TTC549 (cell line): ENCODE measurements at regions not wholly inside any gene's neighbourhood (a gene's known extent, or its start where the extent isn't known, plus 50 kb on each side); places are given as distances from the start of the nearest gene placed in this dataset.
"Not testable (repeated sequence)": the region's sequence is repeated elsewhere in the genome, so short reads cannot be mapped to it uniquely, and the experiment has no call there.

Experiments
- FAIRE-seq: peaks from 2 replicates; lab custom pipeline; 2012; peaks lifted over from hg19 to GRCh38; lab: Jason Lieb, UNC

DNA sequence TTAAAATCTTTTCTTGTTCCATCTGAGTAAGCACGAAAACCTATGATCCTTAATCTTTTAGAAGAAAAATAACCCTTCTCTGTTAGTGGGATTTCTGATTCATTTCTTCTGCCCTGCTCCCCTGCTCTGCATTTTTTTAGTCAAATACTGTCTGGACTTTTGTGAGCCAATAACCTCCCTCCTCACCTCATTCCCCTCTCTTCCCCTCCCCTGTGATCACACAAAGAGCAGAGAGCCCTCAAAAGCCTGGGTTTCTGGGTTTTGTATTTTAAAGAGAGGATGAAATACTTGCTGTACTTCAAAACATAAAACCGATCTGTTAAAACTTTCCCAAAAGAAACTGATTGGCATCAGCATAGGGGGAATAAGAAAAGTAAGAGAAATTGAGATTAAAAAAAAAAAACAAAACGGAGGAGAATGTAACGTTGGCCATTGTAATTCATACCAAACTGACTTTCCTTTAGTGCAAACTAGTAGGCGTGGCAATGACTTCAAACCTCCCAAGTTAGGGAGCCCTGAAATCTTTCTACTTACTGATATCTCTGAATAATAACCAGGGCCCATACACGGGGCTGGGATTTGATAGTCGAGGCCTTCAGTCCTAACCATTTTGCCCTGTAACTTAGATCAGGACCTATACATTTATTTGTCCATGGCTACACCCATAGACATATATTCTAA lies 232.9 kb downstream of the TM9SF2 start:
- FAIRE-seq: no peak

DNA sequence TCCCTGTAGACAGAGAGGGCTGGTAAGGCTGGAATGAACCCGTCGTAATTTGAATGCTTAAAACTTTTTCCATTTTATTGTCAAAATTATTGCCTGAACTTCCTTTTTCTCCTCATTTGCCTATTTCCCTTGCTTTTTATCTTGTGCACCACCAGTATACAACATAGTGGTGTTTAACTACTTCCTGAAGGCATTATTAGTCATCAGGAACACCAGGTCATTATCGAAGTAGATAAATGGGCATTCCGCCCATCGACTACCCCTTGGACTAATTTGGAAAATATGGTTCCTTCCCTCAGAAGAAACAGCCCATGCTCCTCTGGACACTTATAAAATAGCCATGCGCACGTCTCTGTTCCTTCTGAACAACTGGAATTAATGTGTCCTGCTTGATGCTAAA lies 232.1 kb downstream of the TM9SF2 start:
- FAIRE-seq: no peak

DNA sequence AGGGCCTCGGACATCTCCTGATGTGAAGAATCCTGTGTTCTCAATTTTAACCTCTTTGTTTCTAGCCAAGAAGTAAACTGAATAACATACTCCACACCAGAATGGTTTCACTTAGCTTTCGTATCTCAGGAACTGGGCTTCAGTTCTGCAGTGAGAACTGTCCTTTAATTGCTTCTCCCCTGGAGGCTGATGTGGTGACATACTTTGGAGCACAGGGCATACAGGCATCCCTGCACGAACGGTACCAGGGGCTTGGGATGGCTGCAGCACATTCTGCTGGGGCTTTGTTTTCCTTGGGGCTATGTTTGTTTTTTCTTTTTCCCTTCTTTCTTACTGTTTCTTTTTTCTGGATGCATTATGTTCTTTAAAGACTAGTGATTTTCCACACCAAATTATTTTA lies 230.5 kb downstream of the TM9SF2 start:
- FAIRE-seq: no peak

DNA sequence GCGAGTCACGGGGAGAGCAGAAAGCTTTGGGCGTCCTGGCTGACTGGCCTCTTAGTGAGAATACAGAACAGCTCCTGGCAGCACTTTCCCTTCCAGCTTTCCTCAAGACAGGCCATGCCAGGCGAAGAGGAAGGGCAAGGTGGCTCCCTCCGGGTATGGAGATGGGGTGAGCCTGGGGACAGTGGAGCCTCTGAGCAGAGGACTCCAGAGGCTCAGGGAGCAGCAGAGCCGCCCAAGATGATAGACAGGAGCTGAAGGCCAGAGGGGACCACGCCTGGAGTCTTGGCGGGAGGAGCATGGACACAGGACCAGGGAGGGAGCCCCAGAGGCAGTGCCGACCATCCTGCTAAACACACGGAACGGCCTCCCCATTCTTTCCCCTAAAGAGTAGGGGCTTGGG lies 229.1 kb downstream of the TM9SF2 start:
- no peak for FAIRE-seq

DNA sequence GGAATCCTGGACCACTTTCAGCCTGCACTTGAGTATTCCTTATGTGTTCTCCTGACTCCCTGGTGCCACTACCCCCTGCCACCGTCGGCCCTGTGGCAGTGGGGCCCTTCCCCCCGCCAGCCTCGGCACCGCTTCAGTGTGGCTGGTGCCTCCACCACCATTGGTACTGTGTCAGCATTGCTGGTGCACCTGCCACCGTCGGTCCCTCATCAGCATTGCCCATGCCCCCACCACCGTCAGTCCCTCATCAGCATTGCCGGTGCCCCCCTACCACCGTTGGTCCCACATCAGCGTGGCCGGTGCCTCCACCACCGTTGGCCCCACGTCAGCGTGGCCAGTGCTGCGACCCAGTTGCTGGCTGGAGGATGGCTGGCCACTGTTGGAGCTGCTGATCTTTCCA lies 228.5 kb downstream of the TM9SF2 start:
- FAIRE-seq: no peak

DNA sequence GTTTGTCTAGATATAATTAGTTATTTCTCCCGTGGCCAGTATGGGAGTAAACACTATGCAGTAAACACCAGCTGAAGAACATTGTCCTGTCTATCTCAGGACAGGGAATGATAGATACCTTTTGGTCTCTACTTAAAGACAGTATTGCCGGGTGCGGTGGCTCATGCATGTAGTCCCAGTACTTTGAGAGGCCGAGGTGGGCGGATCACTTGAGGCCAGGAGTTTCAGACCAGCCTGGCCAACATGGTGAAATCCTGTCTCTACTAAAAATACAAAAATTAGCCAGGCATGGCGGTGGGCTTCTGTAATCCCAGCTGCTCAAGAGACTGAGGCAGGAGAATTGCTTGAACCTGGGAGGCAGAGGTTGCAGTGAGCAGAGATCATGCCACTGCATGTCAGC lies 226.4 kb downstream of the TM9SF2 start:
- FAIRE-seq: not testable (repeated sequence)

DNA sequence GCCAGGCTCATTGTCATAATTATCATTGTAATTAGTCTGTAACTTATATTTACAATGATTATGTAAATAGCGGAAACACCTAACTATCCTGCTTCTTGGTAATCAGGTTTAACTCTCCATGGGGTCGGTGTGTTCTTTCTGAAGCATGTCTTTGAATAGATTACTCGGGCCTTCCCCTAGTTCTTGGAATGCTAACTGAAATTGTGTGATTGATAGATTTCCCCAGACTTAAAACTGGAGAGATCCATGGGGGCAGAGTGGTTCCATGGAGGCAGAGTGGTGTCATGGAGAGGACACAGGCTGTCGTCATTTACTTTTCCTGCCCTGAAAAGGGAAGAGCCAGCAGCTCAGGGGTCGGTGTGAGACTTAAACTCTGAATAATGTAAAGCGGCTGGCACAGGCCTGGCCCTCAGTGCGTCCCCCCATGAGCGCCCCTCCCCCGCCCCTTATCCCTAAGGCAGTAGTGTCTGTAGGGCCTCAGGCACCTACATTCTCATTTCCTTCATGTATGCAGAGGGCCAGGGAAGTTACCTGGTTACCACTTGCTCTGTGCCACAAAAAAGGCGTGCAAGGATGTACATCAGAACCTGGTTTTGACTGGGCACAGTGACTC lies 225.1 kb downstream of the TM9SF2 start:
- FAIRE-seq: no peak

DNA sequence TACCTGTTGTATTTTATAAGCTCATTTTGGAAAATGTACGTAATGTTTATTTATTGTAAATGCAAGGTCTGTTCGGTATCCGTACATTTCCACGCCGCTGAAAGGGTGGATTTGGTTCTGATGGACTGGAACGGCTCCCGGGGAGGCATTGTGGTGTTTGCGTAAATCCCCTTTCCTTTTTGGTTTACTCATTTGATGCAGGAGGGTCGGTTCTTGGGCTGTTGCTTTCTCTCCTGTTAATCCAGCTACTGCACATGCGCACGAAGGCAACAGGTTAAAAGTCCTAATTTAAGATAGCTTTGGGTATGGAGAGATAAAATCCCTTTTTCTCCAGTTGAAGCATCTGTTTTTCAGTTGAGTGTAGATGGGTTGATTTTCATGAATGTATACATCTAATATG lies 224.4 kb downstream of the TM9SF2 start:
- FAIRE-seq: no peak

DNA sequence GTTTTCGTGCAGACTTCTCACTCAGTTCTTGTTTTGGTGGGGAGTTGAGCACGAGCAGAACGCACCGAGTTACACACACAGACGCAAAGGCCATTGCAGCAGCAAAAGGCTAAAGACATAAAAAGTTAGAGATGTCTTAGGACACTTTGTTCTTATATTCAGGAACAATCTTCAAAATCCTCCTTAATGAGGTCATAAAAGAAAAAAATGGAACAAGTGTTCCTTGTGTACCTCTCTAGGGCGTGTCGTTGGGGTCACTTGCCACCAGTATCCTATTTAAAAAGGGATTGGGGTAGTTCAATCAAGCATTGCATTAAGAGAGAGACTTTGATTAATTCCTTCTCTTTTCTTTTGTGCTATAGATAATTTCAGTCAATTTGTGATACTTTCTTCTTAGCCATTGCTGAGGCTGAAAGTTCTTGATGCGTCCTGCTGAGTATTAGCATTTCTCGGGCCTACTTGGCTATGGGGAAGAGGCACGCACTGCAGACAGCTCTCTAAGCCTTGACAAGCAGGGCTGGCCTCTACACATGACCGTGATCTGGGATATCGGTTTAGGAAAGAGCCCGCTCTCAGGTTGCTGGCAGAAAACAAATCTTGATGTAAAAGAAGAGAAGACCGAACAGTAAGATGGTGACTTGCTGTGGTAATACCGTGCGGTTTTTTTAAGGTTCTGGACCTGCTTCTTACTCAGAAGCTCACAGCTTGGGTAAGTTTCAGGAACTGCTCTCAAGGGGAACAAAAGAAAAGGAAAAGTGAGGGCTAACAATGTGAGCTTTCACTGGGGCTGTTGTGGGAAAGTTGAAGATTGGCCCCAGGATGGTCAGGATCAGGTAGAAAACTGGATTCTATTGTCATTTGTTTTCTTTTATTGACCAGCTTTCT lies 223.6 kb downstream of the TM9SF2 start:
- FAIRE-seq: no peak

DNA sequence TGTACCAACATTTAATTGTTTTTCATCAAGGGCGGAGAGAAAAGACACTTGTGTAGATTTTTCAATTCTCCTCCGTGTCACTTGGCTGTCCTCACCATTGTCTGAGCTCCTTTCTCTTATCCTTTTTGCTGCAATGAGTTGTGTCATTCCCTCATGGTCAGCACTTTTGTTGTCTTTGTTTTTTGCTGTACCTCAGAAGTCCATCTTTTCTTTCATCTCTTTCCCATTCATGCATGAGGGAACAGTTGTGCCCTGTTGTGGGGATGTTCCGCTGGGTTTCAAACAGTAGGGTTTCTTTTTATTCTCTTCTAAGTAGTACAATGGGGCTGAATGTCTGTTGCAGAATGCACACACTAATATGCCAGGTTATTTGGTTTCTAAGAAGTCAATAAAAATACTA lies 222.6 kb downstream of the TM9SF2 start:
- no peak for FAIRE-seq

DNA sequence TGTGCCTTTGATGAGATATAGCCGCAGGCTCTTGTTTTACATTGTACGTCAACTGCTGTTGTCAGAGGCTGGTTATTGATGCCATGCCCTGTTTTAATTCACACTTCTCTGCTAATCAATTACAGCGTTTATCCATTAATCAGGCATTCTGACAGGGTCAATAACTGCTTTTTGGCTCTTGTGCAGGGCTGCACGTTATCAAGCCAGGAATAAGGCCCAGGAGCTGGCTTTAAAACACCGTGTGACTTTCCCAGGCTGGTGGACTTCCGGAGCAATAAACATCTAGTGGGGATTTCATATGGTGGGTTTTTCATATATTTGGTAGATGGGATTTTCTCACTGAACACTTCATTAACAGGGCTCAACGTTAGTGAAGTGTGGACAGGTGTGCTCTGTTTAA lies 221.7 kb downstream of the TM9SF2 start:
- no peak for FAIRE-seq

DNA sequence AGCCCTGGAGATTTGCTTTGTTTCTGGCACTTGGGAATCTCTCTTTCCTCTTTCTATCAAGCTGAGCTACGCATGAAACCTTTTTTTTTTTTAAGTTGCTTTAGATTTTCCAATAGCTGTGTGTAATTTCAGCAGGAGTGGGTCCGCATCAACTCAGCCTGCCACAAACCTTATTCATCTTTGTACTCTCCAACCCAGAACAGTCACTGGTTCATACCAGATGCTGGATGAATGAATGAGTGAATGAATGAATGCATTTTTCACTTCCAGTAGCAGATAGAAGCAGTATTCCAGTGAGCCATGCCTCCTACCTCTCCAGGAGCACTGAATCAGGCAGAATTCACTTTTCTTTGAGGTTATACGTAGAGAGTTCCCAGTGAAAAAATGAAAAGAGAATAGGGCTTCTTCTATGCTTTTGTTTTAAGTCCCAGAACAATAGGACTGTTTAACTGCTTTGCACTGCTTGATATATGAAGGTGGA lies 221.1 kb downstream of the TM9SF2 start:
- no peak for FAIRE-seq

DNA sequence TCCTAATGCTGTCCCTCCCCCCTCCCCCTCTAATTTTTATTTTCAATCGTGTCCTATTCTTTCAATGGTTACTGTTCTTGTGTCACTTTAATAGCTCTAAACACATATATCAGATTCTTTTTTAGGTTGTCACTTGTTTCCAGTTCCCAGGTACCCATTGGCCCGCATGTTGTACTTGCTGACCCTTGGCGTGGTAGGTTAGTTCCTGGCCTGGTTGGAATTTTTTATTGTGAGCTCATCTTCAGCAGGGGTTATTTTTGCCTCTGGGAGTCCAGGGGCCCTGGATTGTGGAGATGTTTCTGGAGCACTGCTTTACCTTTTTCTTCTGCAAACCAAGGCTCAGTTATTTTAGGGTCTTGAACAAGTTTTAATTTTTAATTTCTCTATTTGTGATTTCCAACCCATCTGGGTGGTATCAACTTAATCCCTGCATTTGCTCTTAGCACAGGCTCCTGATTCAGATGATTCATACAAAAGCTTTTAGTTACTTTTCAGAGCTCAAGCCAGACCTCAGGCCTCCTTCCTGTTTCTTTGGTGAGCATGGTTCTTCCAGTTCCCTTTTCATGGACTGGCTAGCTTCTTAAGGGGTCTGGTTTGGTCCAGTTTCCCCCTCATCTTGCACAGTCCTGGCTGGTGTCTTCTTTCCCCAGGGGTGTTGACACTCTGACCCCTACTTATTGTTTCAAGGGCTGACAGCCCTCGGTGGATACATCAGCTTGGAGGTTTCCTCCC lies 220.5 kb downstream of the TM9SF2 start:
- FAIRE-seq: no peak

DNA sequence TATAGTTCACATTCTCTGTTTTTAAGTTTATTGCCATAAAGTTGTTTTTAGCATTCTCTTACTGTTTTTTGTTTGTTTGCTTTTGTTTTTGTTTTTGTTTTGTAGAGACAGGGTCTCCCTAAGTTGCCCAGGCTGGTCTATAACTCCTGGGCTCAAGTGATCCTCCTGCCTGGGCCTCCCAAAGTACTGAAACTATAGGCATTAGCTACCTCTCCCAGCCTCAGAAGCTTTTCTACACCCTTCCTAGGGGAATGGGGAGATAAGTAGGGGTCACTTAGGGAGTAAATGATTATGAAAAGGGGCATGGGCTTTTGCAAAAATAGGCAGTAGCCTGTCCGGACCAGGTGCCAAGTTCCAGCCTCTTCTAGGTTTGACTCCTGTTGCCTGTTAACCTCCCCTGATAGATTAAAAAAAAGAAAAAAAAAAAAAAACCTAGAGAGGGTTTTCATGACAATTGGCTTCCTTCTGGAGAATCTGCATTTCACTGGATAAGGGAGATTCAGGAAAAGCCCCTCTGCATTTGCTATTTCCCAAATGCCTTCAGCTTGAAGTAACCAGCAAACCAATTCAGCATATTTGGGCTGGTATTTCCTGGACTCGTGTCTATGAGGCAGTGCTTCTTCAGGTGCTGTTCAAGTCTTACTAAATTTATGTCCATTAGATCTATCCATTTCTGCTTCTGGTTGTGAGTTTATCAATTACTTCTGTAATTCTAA lies 216.8 kb downstream of the TM9SF2 start:
- no peak for FAIRE-seq

DNA sequence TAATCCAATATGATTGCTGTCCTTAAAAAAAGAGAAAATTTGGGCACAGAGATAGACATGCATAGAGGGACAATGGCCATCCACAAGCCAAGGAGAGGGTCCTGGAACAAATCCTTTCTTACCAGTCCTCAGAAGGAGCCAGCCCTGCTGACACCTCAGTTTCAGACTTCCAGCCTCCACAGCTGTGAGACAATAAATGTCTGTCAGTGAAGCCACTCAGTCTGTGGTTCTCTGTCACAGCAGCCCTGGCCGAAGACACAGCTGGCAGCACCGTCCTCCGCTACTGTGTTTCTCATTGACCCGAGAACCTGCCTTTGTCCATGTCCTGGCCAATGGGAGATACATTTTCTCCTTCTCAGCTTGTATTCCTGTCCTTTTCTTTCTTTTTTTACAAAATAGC lies 207.9 kb downstream of the TM9SF2 start:
- FAIRE-seq: no peak

DNA sequence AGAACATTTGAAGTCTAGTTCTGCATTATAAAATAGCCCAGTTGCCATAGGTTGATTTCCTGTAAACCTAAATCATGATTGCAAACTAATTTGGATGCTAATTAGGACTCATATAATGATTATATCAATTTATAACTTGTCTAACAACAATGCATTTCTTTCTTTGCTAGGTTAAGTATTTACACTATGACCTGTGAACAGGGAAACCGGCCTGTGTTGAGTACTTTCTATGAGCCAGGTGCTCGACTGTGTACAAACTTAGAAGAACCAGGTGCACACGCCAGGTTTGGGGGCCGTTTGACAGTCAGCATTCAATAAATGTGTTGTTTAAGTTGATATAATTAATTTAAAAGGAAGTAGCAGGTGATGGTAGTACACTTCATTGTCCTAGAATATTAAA lies 203.1 kb downstream of the TM9SF2 start:
- FAIRE-seq: no peak

DNA sequence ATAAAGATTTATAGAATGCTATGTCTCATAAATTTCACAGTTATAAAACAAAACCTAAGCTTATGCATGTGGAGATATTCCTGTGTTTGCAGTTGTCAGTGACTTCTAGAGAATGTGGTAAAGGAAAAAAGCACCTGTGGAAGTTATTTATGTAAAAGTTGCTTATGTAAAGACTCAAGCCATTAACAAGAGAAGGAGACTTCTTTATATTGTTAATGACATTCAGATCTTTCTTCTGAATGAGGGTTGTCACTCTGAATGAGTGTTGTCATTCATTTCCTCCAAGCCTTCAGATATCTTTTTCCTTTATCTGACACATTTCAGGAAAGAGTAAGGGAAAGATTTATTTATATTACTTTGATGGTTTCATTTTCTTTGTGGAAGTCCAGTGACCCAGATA lies 202.6 kb downstream of the TM9SF2 start:
- FAIRE-seq: no peak

DNA sequence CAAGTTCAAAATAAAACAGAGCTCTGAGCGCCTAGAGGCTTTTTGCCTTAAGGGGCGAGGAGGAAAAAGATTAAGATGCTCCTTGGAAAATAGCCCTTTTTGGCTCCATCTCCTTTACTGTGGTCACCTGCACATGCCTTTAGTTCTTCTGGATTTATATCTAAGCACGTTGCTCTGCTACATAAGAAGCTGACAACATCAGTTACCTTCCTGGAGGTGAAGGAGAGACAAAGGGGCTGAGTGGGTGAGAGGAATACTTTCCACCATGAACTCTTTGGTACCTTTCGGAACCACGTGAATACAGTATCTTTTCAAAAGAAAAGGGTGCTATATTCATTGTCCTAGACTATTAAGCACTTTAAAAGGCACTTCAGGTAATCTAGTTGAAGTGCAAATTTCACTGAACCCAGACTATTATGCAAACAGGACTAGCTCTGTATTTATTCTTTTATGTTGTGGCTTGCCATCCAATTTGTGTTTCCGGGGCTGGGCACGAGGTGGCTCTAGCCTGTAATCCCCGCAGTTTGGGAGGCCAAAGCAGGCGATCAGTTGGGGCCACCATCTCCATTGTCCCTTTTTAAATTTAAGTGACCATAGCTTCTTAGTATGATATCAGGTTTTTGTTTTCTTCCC lies 201.5 kb downstream of the TM9SF2 start:
- no peak for FAIRE-seq

DNA sequence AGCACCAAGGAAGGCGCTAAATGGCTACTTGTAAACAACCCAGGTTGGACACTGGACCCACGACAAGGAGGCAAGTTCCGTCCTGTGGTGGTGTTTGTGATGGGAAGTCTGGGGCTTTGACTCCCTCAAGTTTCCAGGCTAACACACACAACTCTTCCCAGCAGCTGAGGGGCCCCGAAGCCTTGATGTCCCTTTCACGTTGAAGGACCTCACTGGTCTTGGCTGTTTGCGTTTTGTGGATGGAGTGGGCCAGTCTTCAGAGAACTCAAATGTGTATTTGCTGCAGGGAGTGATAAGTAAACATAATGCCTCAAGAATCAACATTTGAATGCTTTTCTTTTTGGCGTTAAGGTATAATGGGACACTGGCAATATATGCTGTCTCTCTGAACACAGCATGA lies 199.2 kb downstream of the TM9SF2 start:
- FAIRE-seq: no peak

DNA sequence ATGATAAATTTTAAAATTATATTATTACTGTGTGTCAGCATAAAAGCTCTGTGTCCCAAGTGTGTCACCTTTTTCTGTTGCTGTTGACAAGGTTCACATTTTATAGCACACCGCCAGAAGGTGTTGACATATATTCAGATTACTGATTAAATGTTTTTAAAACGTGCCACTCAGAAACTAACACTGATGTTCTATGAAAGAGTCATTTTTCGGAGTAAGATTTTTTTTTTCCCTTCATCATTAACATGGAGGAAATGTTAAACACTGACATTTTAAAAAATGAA lies 197.5 kb downstream of the TM9SF2 start:
- no peak for FAIRE-seq

DNA sequence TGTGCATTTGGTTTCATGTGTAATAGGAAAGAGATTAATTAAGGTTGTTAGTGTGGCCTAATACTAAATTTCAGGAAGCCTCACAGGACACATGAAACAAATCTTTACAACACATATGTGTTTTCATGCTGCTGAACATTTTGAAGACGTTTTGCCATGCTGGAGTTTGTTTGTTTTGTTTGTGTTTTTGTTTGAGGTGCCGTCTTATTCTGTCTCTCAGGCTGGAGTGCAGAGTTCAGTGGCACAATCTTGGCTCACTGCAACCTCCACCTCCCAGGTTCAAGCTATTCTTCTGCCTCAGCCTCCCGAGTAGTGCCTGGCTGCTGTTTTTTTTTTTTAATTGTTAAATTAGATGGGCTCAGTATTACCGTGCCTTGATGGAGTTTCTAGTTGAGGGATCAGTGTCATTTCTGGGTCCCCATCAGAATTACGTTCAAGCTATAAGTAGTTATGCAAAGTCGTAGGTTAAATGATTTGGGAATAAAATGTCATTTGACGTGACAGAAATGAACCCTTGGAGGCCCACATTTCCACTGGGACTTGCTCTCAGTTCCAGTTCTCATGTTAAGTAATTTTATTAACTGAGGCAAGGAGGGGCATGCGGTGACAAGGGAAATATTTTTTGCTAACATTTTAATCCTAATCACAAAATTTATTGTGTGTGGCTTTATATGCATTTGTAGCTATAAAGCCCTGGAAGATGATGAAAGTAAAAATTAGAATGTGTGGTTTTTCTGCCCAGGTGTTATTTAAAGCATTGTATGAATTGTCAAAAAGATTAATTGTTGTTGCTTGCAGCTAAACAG lies 196.9 kb downstream of the TM9SF2 start:
- FAIRE-seq: no peak
